Anterior cingulate cortex (tissue), 58 donors: ENCODE measurements at regions not wholly inside any gene's neighbourhood (a gene's known extent, or its start where the extent isn't known, plus 50 kb on each side); places are given as distances from the start of the nearest gene placed in this dataset.

Experiments
- DNase-seq, 58 donors: peaks; one replicate each; lab custom pipeline; 2025; lab: John Stamatoyannopoulos, UW

- DNase-seq, result no peak
These were observed 275.3 kb downstream of the INSIG2 start for GRCh38 chr2:118363604-118364003.

- DNase-seq, result no peak
These were observed 267.8 kb downstream of the INSIG2 start for GRCh38 chr2:118356051-118356450.

- DNase-seq, result no peak
These were observed 263.5 kb downstream of the INSIG2 start for GRCh38 chr2:118351796-118352195.

- DNase-seq, result no peak
These were observed 262.4 kb downstream of the INSIG2 start for GRCh38 chr2:118350621-118351020.

- DNase-seq, result no peak
These were observed 261.1 kb downstream of the INSIG2 start for GRCh38 chr2:118349365-118349764.

- DNase-seq, result no peak
These were observed 260.2 kb downstream of the INSIG2 start for GRCh38 chr2:118348380-118349034.

- no peak for DNase-seq
These were observed 257.2 kb downstream of the INSIG2 start for GRCh38 chr2:118345465-118345864.

GRCh38 chr2:118340103-118340502 is 251.8 kb downstream of the INSIG2 start:
- no peak for DNase-seq

- DNase-seq, result no peak
These were observed 251.1 kb downstream of the INSIG2 start for GRCh38 chr2:118339386-118339785.

- DNase-seq, result peak in 1 of 58 donors; percentile 4
These were observed 245.4 kb downstream of the INSIG2 start for GRCh38 chr2:118333664-118334063.

GRCh38 chr2:118325321-118325955 is 237.2 kb downstream of the INSIG2 start:
- no peak for DNase-seq

- DNase-seq, result no peak
These were observed 234.1 kb downstream of the INSIG2 start for GRCh38 chr2:118322406-118322805.

GRCh38 chr2:118321432-118322105 is 233.3 kb downstream of the INSIG2 start:
- DNase-seq, result no peak

- no peak for DNase-seq
These were observed 232.4 kb downstream of the INSIG2 start for GRCh38 chr2:118320658-118321057.

- no peak for DNase-seq
These were observed 231.9 kb downstream of the INSIG2 start for GRCh38 chr2:118320196-118320595.

GRCh38 chr2:118319271-118319684 is 231.0 kb downstream of the INSIG2 start:
- DNase-seq, result no peak

- DNase-seq, result no peak
These were observed 227.3 kb downstream of the INSIG2 start for GRCh38 chr2:118315606-118316005.

GRCh38 chr2:118312969-118313756 is 224.9 kb downstream of the INSIG2 start:
- no peak for DNase-seq

GRCh38 chr2:118310681-118311429 is 222.6 kb downstream of the INSIG2 start:
- DNase-seq, result peak in 1 of 58 donors; percentile 2
